ENCODE measurements at regions not wholly inside any gene's neighbourhood (a gene's known extent, or its start where the extent isn't known, plus 50 kb on each side); places are given as distances from the start of the nearest gene placed in this dataset.

GRCh38 chr4:149158817-149159216, 656.8 kb downstream of the IQCM start:
- Histone ChIP-seq H3K36me3 (no peaks in the 10 kb centered on the region), H3K4me3 (no peak overlapping the region), H3K4me1 (peaks cover 0 to 7% (median 2%) of the 10 kb centered on the region in 4 donors), H3K27me3 (no peaks in the 10 kb centered on the region), H3K9me3 (no peaks in the 10 kb centered on the region), H3K27ac (no peak overlapping the region)
- intact Hi-C loops (cut with DNase I; ENCODE audit: low total_unique reads), result no loop called here
- no peak for TF ChIP-seq CTCF (IDR thresholded peaks at IDR 0.05)
- no peak for DNase-seq

- no peak for TF ChIP-seq CTCF (IDR thresholded peaks at IDR 0.05)
- Histone ChIP-seq H3K4me3 (no peak overlapping the region), H3K4me1 (no peaks in the 10 kb centered on the region), H3K27me3 (no peaks in the 10 kb centered on the region), H3K27ac (no peak overlapping the region), H3K36me3 (no peaks in the 10 kb centered on the region), H3K9me3 (no peaks in the 10 kb centered on the region)
- DNase-seq, result no peak
- intact Hi-C loops (cut with DNase I; ENCODE audit: low total_unique reads), result no loop called here
These were observed 669.8 kb downstream of the IQCM start for GRCh38 chr4:149145803-149146202.

- Histone ChIP-seq H3K27me3 (no peaks in the 10 kb centered on the region), H3K4me3 (no peak overlapping the region), H3K27ac (no peak overlapping the region), H3K4me1 (no peaks in the 10 kb centered on the region), H3K36me3 (no peaks in the 10 kb centered on the region), H3K9me3 (no peaks in the 10 kb centered on the region)
- DNase-seq, result no peak
- intact Hi-C loops (cut with DNase I; ENCODE audit: low total_unique reads), result no loop called here
- no peak for TF ChIP-seq CTCF (IDR thresholded peaks at IDR 0.05)
These were observed 671.6 kb downstream of the IQCM start for GRCh38 chr4:149144060-149144459.

GRCh38 chr4:149141391-149141790, 674.3 kb downstream of the IQCM start:
- no peak for DNase-seq
- intact Hi-C loops (cut with DNase I; ENCODE audit: low total_unique reads), result no loop called here
- H3K4me3 ChIP-seq, result no peak overlapping the region
- no peaks in the 10 kb centered on the region for H3K27me3 ChIP-seq
- TF ChIP-seq CTCF (IDR thresholded peaks at IDR 0.05), result no peak
- H3K27ac ChIP-seq, result no peak overlapping the region
- H3K9me3 ChIP-seq, result no peaks in the 10 kb centered on the region
- H3K36me3 ChIP-seq, result no peaks in the 10 kb centered on the region
- peaks cover 0 to under 1% (median 0%) of the 10 kb centered on the region in 4 donors for H3K4me1 ChIP-seq

- no peak overlapping the region for H3K27ac ChIP-seq
- peaks cover 0 to 6% (median 0%) of the 10 kb centered on the region in 4 donors for H3K4me1 ChIP-seq
- intact Hi-C loops (cut with DNase I; ENCODE audit: low total_unique reads), result no loop called here
- no peak overlapping the region for H3K4me3 ChIP-seq
- DNase-seq, result no peak
- TF ChIP-seq CTCF (IDR thresholded peaks at IDR 0.05), result no peak
- no peaks in the 10 kb centered on the region for H3K27me3 ChIP-seq
- no peaks in the 10 kb centered on the region for H3K9me3 ChIP-seq
- H3K36me3 ChIP-seq, result no peaks in the 10 kb centered on the region
These were observed 674.8 kb downstream of the IQCM start for GRCh38 chr4:149140841-149141240.

Measured in tibial artery (tissue), 4 donors.